Head of caudate nucleus (tissue), 42 donors: ENCODE measurements at regions not wholly inside any gene's neighbourhood (a gene's known extent, or its start where the extent isn't known, plus 50 kb on each side); places are given as distances from the start of the nearest gene placed in this dataset.

Experiments
- DNase-seq, 42 donors: peaks; one replicate each; pipeline versions ENCODE4 v3.0.0 to v3.0.0-alpha.2; 2020 to 2021; ENCODE audit warnings: mixed read lengths in 7 of 42
- intact Hi-C: fragments of 100-400 bp; cut with DNase I; formaldehyde crosslinking; loops from one replicate; pipeline ENCODE4 v1.15.0; 2022

DNA sequence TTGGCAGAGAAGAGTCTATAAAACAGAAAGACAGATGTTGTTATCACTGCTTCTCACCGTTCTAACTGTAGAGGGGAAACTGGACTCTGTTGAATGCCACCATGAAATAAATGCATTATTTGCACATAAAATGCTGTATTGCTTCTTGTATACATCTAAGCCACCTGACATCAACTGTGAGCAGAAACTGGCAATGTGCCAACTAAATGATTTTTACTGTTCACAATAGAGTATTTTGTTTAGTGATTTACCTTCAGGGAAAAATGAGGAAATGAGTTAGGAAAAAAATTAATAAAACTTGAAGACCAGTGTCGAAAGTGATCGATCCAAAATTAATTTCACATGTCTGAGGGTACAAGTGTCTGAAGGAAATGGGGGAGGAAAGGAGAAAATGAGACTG is 65.9 kb upstream of the TNIP3 start:
- intact Hi-C loops = no loop called here
- DNase-seq = no peak

DNA sequence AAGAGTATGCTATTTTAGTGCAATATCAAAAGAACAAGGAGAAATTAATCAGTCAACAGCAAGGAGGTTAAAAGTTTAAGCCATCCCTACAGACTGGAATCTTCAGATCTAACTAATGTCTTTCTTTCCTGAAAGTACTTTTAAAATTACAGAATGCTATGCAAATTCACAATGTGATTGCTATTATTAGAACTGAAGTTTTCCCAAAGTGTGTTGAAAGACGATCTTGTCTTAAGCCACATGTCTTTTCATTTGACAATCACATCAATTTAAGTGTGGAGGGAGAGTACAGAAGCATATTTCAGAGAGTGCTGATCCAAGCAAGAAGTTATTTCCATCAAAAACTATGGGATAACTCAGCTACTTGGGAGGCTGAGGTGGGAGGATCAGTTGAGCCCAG is 64.7 kb upstream of the TNIP3 start:
- intact Hi-C loops = no loop called here
- DNase-seq = no peak

DNA sequence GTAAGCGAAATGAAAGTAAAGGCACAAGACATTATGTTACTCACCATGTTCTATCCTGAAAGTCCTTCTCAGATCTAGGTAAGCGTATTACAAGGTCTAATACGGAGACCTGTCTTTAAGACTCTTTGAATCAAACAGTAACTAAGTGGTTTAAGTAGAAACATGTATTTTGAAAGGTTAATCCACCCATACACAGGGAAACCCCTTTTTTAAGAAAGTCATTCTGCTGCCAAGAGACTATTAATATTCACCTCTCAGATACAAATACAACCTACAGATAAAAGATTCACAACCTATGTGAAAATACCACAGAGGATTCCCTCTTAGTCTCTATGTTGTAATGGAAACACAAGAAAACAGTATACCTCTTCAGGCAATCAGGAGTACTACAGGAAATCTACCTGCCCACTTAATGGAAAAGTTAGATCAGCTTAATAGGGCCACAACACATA is 63.2 kb upstream of the TNIP3 start:
- no peak for DNase-seq
- intact Hi-C loops = no loop called here

DNA sequence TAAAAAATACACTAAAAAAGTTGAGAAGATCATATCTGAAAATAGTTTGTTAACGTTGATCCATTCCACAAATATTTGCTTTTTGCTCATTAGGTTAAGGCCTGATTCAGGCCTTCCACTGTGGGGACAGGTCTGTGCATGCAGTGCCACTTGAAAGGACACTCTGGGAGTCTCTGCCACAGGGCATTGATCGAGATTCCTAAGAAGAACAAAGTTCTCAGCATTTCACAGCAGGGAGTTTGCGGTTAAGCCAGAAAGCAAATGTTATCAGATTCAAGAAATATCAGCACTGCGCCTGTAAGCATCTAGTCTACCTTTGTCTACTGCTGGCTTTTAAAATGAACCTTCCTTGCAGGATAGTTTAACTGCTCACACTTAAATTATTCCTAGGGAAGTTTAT is 62.2 kb upstream of the TNIP3 start:
- no peak for DNase-seq
- intact Hi-C loops = no loop called here

DNA sequence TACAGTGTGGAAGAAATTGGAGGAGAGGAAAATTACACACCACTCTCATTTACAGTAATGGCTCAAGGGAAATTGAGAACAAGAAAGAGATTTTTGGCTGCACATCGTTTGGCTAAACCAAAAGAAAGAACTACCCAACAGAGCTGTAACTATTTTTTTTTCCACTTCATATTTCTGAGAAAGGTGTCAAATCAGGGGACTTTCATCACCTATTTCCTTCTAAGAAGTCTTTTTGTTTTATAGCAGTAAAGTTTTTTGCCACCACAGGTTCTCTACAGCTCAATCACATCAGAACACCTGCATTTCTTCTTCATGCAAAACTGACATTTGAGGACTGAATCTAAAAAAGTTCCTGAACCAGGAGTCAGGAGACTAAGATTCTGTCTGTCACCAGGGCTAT is 57.5 kb upstream of the TNIP3 start:
- intact Hi-C loops = no loop called here

DNA sequence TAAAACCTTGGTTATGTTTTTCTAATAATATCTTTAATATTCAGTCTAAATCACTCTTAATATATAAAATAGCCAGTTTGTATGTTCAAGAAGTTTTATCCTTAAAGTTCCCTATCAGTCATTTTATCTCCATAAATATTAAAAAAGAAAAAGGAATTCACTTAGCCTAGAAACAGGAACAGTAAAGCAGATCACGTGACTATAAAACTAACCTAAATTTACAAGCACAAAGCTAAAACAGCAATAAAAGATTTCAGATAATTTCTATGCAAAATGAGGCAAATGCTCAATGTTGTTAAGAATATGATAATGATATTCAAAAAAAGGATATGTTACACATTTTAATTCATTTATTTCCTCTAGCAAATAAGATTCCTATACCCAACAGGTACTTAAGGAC is 57.1 kb upstream of the TNIP3 start:
- intact Hi-C loops = no loop called here
- no peak for DNase-seq

More for the DNA sequence above, 57.5 kb upstream of the TNIP3 start:
- DNase-seq = no peak

DNA sequence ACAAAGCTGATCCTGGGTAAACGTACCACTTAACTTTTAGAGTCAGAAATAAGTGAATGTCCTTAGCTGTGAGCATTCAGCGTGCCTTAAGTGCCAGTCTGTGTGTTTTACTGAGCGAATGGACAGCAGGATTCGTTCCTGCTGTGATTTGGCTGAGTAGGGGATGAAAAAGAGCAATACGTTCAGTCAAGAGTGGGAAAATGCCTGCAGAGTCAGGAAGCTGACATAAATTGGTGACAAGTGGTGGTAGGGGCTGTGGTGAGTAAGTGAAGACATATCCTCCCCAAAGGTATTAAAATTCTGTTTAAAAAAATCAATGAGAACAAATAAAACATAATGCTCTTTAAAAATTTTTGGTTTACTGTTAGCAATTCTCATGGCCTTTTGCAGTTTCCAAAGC is 56.6 kb upstream of the TNIP3 start:
- intact Hi-C loops = no loop called here
- no peak for DNase-seq

DNA sequence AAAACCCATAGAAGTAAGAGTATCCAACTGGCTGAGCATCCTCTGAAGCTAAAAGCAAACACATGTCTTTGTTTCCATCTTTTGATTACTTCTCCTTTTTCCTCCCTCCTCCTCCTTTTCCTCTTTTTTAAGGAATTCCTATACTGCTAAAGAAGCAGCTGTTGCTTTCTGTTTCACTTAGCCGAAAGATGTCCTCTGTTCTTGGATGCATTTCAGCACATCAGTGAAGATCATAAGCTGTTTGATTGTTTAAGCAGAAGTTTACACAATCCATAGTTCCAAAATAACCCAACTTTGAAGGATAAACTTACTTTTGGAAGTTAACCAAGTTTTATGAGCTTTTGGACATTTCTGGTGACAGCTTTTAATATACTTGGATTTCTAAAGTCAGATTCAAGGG is 55.1 kb upstream of the TNIP3 start:
- no peak for DNase-seq

DNA sequence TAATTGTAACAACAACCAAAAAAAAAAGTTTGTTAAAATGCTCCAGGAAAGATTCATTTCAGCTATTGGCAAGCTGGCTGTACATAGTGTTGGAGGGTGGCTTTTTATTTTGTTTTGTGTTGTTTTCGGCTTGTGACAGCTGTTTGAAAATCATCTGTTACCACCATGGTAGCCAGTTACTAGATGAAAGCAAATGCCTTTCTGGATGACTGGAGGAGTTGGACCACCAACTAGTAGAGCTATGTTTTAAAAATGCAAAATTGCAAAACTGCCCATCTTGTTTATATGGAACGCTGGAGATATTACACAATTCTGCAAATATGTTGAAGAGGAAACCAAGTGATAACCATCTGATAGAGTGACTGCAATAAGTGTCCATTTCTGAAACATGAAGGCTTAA is 53.2 kb upstream of the TNIP3 start:
- DNase-seq = no peak

More for the DNA sequence above, 55.1 kb upstream of the TNIP3 start:
- intact Hi-C loops = no loop called here

DNA sequence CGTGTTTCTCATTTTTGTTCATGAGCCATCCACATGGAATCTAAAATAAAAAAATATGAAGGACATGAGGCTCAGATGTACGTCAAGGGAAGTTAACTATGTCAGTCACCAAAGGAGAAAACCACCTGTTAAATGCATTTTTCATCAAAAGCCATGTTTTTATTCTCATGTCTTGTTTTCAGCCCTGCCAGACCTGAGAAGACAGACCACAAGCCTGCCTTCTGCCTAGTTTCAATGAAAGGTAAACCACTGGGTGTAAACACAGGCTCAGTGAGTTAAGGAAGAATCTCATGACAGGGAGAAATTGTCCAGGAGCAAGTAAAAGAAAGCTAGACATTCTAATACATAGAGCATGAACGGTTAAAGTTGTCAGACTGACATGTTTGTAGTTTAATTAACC is 52.3 kb upstream of the TNIP3 start:
- intact Hi-C loops = no loop called here
- DNase-seq = no peak

More for the DNA sequence above, 53.2 kb upstream of the TNIP3 start:
- intact Hi-C loops = no loop called here

GRCh38 chr4:121213940-121214339 is 49.8 kb upstream of the TNIP3 start:
- intact Hi-C loops = no loop called here
- DNase-seq = no peak
